CD14-positive monocyte (primary cell): ENCODE measurements at regions not wholly inside any gene's neighbourhood (a gene's known extent, or its start where the extent isn't known, plus 50 kb on each side); places are given as distances from the start of the nearest gene placed in this dataset.

Experiments used
- DNase-seq, 3 donors: peaks; one replicate each; pipeline ENCODE4 v3.0.0-alpha.2; 2011 to 2022
- H2AFZ ChIP-seq: 2 replicates; pipeline ENCODE4 v1.6.0; 2012; ENCODE audit warnings: mild to moderate bottlenecking, low read depth, low read length, inconsistent platforms; ENCODE audit not compliant: insufficient read depth, poor library complexity, severe bottlenecking
- H3K27ac ChIP-seq, 2 donors: 1 replicate in 1 of 2; 2 replicates in 1 of 2; pipeline ENCODE4 v1.5.1; 2012 to 2013; ENCODE audit warnings: low read length in 2 of 2, control low read depth in 1 of 2, inconsistent platforms in 1 of 2, low read depth in 1 of 2, mild to moderate bottlenecking in 1 of 2
- H3K27me3 ChIP-seq, 2 donors: one replicate each; pipeline versions ENCODE4 v1.6.0 to v1.6.1; 2011 to 2013; ENCODE audit warnings: low read length in 2 of 2; ENCODE audit not compliant: control insufficient read depth in 2 of 2, insufficient read depth in 2 of 2
- H3K36me3 ChIP-seq, 2 donors: replicated peaks in 1 of 2; 1 replicate in 1 of 2; 2 replicates in 1 of 2; pipeline versions ENCODE4 v1.5.1 to v1.6.1; 2012 to 2013; ENCODE audit warnings: low read length in 2 of 2, control low read depth in 1 of 2, inconsistent platforms in 1 of 2, mild to moderate bottlenecking in 1 of 2; ENCODE audit not compliant: insufficient read depth in 2 of 2, control insufficient read depth in 1 of 2
- H3K4me1 ChIP-seq, 2 donors: 1 replicate in 1 of 2; 2 replicates in 1 of 2; pipeline versions ENCODE4 v1.5.1 to v1.6.1; 2012 to 2013; ENCODE audit warnings: low read length in 2 of 2, control low read depth in 1 of 2, inconsistent platforms in 1 of 2, mild to moderate bottlenecking in 1 of 2, moderate library complexity in 1 of 2; ENCODE audit not compliant: insufficient read depth in 2 of 2, control insufficient read depth in 1 of 2
- H3K4me2 ChIP-seq: replicated peaks from 2 replicates; pipeline ENCODE3; 2012; ENCODE audit warnings: low read length, moderate library complexity, mild to moderate bottlenecking; ENCODE audit not compliant: poor library complexity, severe bottlenecking; ENCODE audit errors: extremely low read depth
- H3K4me3 ChIP-seq, 3 experiments: fragments of 200-600 bp in 1 of 3; sonication (generic) in 1 of 3; replicated peaks in 1 of 3; 1 replicate in 2 of 3; 2 replicates in 1 of 3; pipeline ENCODE4 v1.5.1; 2011 to 2013; ENCODE audit warnings: low read length in 3 of 3, mild to moderate bottlenecking in 3 of 3, control low read depth in 2 of 3, low read depth in 2 of 3, inconsistent platforms in 1 of 3, moderate library complexity in 1 of 3
- H3K79me2 ChIP-seq: 2 replicates; pipeline ENCODE4 v1.6.0; 2012; ENCODE audit warnings: mild to moderate bottlenecking, control low read depth, inconsistent platforms, low read length, moderate library complexity; ENCODE audit not compliant: insufficient read depth
- H3K9ac ChIP-seq: 2 replicates; pipeline ENCODE4 v1.6.0; 2017; ENCODE audit warnings: low read length, mild to moderate bottlenecking; ENCODE audit not compliant: insufficient read depth, poor library complexity, severe bottlenecking
- H3K9me3 ChIP-seq, 2 donors: replicated peaks in 1 of 2; 1 replicate in 1 of 2; 2 replicates in 1 of 2; pipeline versions ENCODE4 v1.5.1 to v1.6.1; 2012 to 2013; ENCODE audit warnings: low read length in 2 of 2, control low read depth in 1 of 2; ENCODE audit not compliant: control insufficient read depth in 1 of 2, insufficient read depth in 1 of 2
- H4K20me1 ChIP-seq: 2 replicates; pipeline ENCODE4 v1.6.0; 2012; ENCODE audit warnings: mild to moderate bottlenecking, low read length, control low read depth, moderate library complexity; ENCODE audit not compliant: insufficient read depth
- H3K27ac Mint-ChIP-seq, 7 donors: one replicate each; pipeline ENCODE4 v1.8.0; 2020; ENCODE audit warnings: mild to moderate bottlenecking in 7 of 7, mixed read lengths in 7 of 7, moderate library complexity in 6 of 7, inconsistent platforms in 2 of 7
- H3K27me3 Mint-ChIP-seq, 3 donors: one replicate each; pipeline ENCODE4 v1.8.0; 2021 to 2022; ENCODE audit warnings: low read depth in 3 of 3, mild to moderate bottlenecking in 3 of 3, mixed read lengths in 3 of 3, moderate library complexity in 3 of 3, inconsistent platforms in 1 of 3
- H3K36me3 Mint-ChIP-seq, 2 donors: one replicate each; pipeline ENCODE4 v1.8.0; 2020; ENCODE audit warnings: mixed read lengths in 2 of 2, inconsistent platforms in 1 of 2, mild to moderate bottlenecking in 1 of 2
- H3K4me1 Mint-ChIP-seq: one replicate; pipeline ENCODE4 v1.8.0; 2020; ENCODE audit warnings: mild to moderate bottlenecking, mixed read lengths
- H3K4me3 Mint-ChIP-seq, 2 donors: one replicate each; pipeline ENCODE4 v1.8.0; 2020; ENCODE audit warnings: mild to moderate bottlenecking in 2 of 2, mixed read lengths in 2 of 2, moderate library complexity in 1 of 2
- H3K9me3 Mint-ChIP-seq, 7 donors: one replicate each; pipeline ENCODE4 v1.8.0; 2020 to 2022; ENCODE audit warnings: mixed read lengths in 7 of 7, mild to moderate bottlenecking in 6 of 7, moderate library complexity in 6 of 7, inconsistent platforms in 2 of 7
- CTCF ChIP-seq: fragments of 200-600 bp; IDR thresholded peaks from one replicate; pipeline ENCODE4 v1.8.0; 2022; ENCODE audit warnings: antibody characterized with exemption, mild to moderate bottlenecking
- WGBS: methylation state at CpG from one replicate; pipeline ENCODE4 v1.1.5; 2013; ENCODE audit warnings: missing lambda C conversion rate; ENCODE audit not compliant: insufficient coverage; 5-methylcytosine and 5-hydroxymethylcytosine counted together
- intact Hi-C, 2 donors: fragments of 100-400 bp; cut with micrococcal nuclease; formaldehyde crosslinking; loops; one replicate each; pipeline versions ENCODE4 v1.15.0 to v1.15.1; 2023

GRCh38 chr5:40033009-40033408 is 608.2 kb upstream of the DAB2 start:
- H3K27me3 ChIP-seq: no peaks in the 10 kb centered on the region
- peaks cover 0 to 5% of the 10 kb centered on the region in 2 donors for H3K4me1 ChIP-seq
- TF ChIP-seq CTCF: no peak
- H3K9me3 ChIP-seq: no peaks in the 10 kb centered on the region
- no peak overlapping the region for H3K4me3 ChIP-seq
- WGBS: no CpG with 5 or more reads among the region's 1 CpG
- H3K9ac ChIP-seq: no peak overlapping the region
- intact Hi-C loops: no loop called here
- Mint-ChIP-seq H3K4me1 (no peaks in the 10 kb centered on the region), H3K9me3 (peaks cover 0 to 5% (median 0%) of the 10 kb centered on the region in 7 donors), H3K4me3 (no peak overlapping the region), H3K27ac (no peak overlapping the region), H3K36me3 (no peaks in the 10 kb centered on the region), H3K27me3 (peaks cover 0 to 2% (median 0%) of the 10 kb centered on the region in 3 donors)
- no peaks in the 10 kb centered on the region for H4K20me1 ChIP-seq
- no peaks in the 10 kb centered on the region for H3K36me3 ChIP-seq
- no peak overlapping the region for H3K27ac ChIP-seq
- no peak for DNase-seq
- H2AFZ ChIP-seq: no peak overlapping the region
- no peaks in the 10 kb centered on the region for H3K79me2 ChIP-seq
- H3K4me2 ChIP-seq: no peak overlapping the region

- Histone ChIP-seq H3K4me1 (peaks cover 0 to 13% of the 10 kb centered on the region in 2 donors), H3K9me3 (no peaks in the 10 kb centered on the region), H3K27me3 (no peaks in the 10 kb centered on the region), H3K27ac (no peak overlapping the region), H4K20me1 (no peaks in the 10 kb centered on the region), H3K36me3 (no peaks in the 10 kb centered on the region), H3K4me3 (no peak overlapping the region), H3K4me2 (no peak overlapping the region), H3K79me2 (no peaks in the 10 kb centered on the region), H2AFZ (no peak overlapping the region), H3K9ac (no peak overlapping the region)
- H3K27me3 Mint-ChIP-seq: peaks cover 0 to 2% (median 0%) of the 10 kb centered on the region in 3 donors
- peaks cover 0 to 13% (median 2%) of the 10 kb centered on the region in 7 donors for H3K9me3 Mint-ChIP-seq
- no peak overlapping the region for H3K27ac Mint-ChIP-seq
- peaks cover 5% of the 10 kb centered on the region for H3K4me1 Mint-ChIP-seq
- WGBS: 100% methylated on average over 1 of the region's 2 CpGs
- H3K4me3 Mint-ChIP-seq: no peak overlapping the region
- intact Hi-C loops: no loop called here
- TF ChIP-seq CTCF: no peak
- DNase-seq: no peak
- H3K36me3 Mint-ChIP-seq: peaks cover 2% of the 10 kb centered on the region in 2 donors
These were observed 605.9 kb upstream of the DAB2 start for GRCh38 chr5:40030661-40031060.
